GM23248 (cell line): ENCODE measurements at regions not wholly inside any gene's neighbourhood (a gene's known extent, or its start where the extent isn't known, plus 50 kb on each side); places are given as distances from the start of the nearest gene placed in this dataset.

Source experiments
- EZH2 ChIP-seq: fragments of 200-600 bp; sonication (generic); IDR thresholded peaks from 2 replicates; pipeline ENCODE4 v1.6.1; 2018; ENCODE audit warnings: antibody characterized with exemption, mild to moderate bottlenecking; ENCODE audit not compliant: insufficient read depth, poor library complexity, severe bottlenecking
- EZH2phosphoT487 ChIP-seq: fragments of 200-600 bp; sonication (generic); IDR thresholded peaks from 2 replicates; pipeline ENCODE4 v1.6.1; 2018; ENCODE audit warnings: antibody characterized with exemption, moderate library complexity, mild to moderate bottlenecking, low read depth; ENCODE audit not compliant: insufficient read depth

DNA sequence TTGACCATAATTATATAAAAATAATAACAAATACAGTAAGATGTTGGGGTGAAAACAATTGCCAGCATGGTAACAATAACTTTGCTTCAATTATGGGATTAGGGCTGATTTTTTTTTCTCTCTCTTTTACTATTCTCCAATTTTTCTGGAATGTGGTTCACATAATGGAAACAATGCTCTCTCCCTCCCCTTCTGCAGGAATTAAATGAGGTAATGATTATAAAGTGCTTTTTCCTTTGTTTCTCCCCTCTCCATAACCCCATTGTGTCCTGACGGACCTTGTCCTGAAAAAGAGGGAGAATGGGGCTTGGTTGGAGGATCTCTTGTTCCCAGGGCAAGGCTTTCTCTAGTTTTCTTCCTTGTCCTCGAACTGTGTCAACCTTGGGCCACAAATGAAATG lies 234.0 kb upstream of the ZNF32 start:
- TF ChIP-seq EZH2 (no peak), EZH2phosphoT487 (no peak)
